Activated T-cell treated with anti-CD3 and anti-CD28 coated beads for 1 hour (primary cell): ENCODE measurements at regions not wholly inside any gene's neighbourhood (a gene's known extent, or its start where the extent isn't known, plus 50 kb on each side); places are given as distances from the start of the nearest gene placed in this dataset.

ENCODE experiments used
- DNase-seq: peaks from one replicate; pipeline ENCODE4 v3.0.0-alpha.2; 2020; ENCODE audit warnings: low read depth

- DNase-seq, result no peak
These were observed 647.7 kb upstream of the WWC1 start for GRCh38 chr5:167643631-167644280.

GRCh38 chr5:167644619-167645018 lies 646.8 kb upstream of the WWC1 start:
- DNase-seq, result no peak

- DNase-seq, result no peak
These were observed 642.0 kb upstream of the WWC1 start for GRCh38 chr5:167649471-167649870.

- DNase-seq, result no peak
These were observed 638.8 kb upstream of the WWC1 start for GRCh38 chr5:167652690-167653089.

GRCh38 chr5:167653645-167654106 lies 637.8 kb upstream of the WWC1 start:
- no peak for DNase-seq

- no peak for DNase-seq
These were observed 634.4 kb upstream of the WWC1 start for GRCh38 chr5:167657016-167657415.

GRCh38 chr5:167658889-167659288 lies 632.6 kb upstream of the WWC1 start:
- no peak for DNase-seq

- DNase-seq, result no peak
These were observed 629.8 kb upstream of the WWC1 start for GRCh38 chr5:167661605-167662004.

GRCh38 chr5:167664222-167664804 lies 627.1 kb upstream of the WWC1 start:
- DNase-seq, result no peak

- no peak for DNase-seq
These were observed 625.5 kb upstream of the WWC1 start for GRCh38 chr5:167665841-167666375.

- DNase-seq, result no peak
These were observed 620.3 kb upstream of the WWC1 start for GRCh38 chr5:167671176-167671575.

GRCh38 chr5:167673942-167674341 lies 617.5 kb upstream of the WWC1 start:
- no peak for DNase-seq

GRCh38 chr5:167678481-167678880 lies 613.0 kb upstream of the WWC1 start:
- DNase-seq, result no peak

GRCh38 chr5:167684251-167684650 lies 607.2 kb upstream of the WWC1 start:
- DNase-seq, result no peak

GRCh38 chr5:167688341-167689130 lies 602.9 kb upstream of the WWC1 start:
- no peak for DNase-seq

- DNase-seq, result no peak
These were observed 596.9 kb upstream of the WWC1 start for GRCh38 chr5:167694325-167695147.

- DNase-seq, result no peak
These were observed 594.7 kb upstream of the WWC1 start for GRCh38 chr5:167696558-167697314.

- DNase-seq, result no peak
These were observed 592.0 kb upstream of the WWC1 start for GRCh38 chr5:167699432-167699831.

- DNase-seq, result no peak
These were observed 590.4 kb upstream of the WWC1 start for GRCh38 chr5:167701051-167701450.

- DNase-seq, result no peak
These were observed 589.4 kb upstream of the WWC1 start for GRCh38 chr5:167702014-167702413.

- DNase-seq, result no peak
These were observed 583.0 kb upstream of the WWC1 start for GRCh38 chr5:167708449-167708848.
